Effector memory CD4-positive, alpha-beta T cell (primary cell): ENCODE measurements at regions not wholly inside any gene's neighbourhood (a gene's known extent, or its start where the extent isn't known, plus 50 kb on each side); places are given as distances from the start of the nearest gene placed in this dataset.

Experiments
- DNase-seq, 3 donors: peaks; one replicate each; pipeline ENCODE4 v3.0.0-alpha.2; 2020
- H3K27ac ChIP-seq: 2 replicates; pipeline ENCODE4 v1.7.0; 2013; ENCODE audit warnings: mild to moderate bottlenecking, low read length, moderate library complexity; ENCODE audit not compliant: insufficient read depth, poor library complexity, severe bottlenecking
- H3K27me3 ChIP-seq: replicated peaks from 2 replicates; pipeline ENCODE4 v1.7.0; 2013; ENCODE audit warnings: mild to moderate bottlenecking, low read length; ENCODE audit not compliant: insufficient read depth, control insufficient read depth, poor library complexity, severe bottlenecking
- H3K36me3 ChIP-seq: 2 replicates; pipeline ENCODE4 v1.7.0; 2013; ENCODE audit warnings: mild to moderate bottlenecking, low read length, moderate library complexity; ENCODE audit not compliant: control insufficient read depth, insufficient read depth
- H3K4me1 ChIP-seq: 2 replicates; pipeline ENCODE4 v1.7.0; 2013; ENCODE audit warnings: low read length, mild to moderate bottlenecking; ENCODE audit not compliant: control insufficient read depth, insufficient read depth, poor library complexity, severe bottlenecking
- H3K4me3 ChIP-seq: 2 replicates; pipeline ENCODE4 v1.7.0; 2013; ENCODE audit warnings: low read length, low read depth, mild to moderate bottlenecking; ENCODE audit not compliant: insufficient read depth, poor library complexity, severe bottlenecking
- H3K9me3 ChIP-seq: 2 replicates; pipeline ENCODE4 v1.7.0; 2013; ENCODE audit warnings: mild to moderate bottlenecking, low read length, moderate library complexity; ENCODE audit not compliant: control insufficient read depth

GRCh38 chr2:2681085-2681484 is 350.0 kb upstream of the MYT1L start:
- no peaks in the 10 kb centered on the region for H3K27me3 ChIP-seq

GRCh38 chr2:2674831-2675230 is 343.8 kb upstream of the MYT1L start:
- Histone ChIP-seq H3K27ac (no peak overlapping the region), H3K27me3 (no peaks in the 10 kb centered on the region), H3K4me3 (no peak overlapping the region), H3K9me3 (no peaks in the 10 kb centered on the region), H3K4me1 (no peaks in the 10 kb centered on the region), H3K36me3 (no peaks in the 10 kb centered on the region)
- no peak for DNase-seq

More at GRCh38 chr2:2681085-2681484, 350.0 kb upstream of the MYT1L start:
- H3K36me3 ChIP-seq, result no peaks in the 10 kb centered on the region
- H3K4me3 ChIP-seq, result no peak overlapping the region
- no peaks in the 10 kb centered on the region for H3K4me1 ChIP-seq
- no peaks in the 10 kb centered on the region for H3K9me3 ChIP-seq
- no peak overlapping the region for H3K27ac ChIP-seq
- DNase-seq, result no peak

- H3K36me3 ChIP-seq, result no peaks in the 10 kb centered on the region
- H3K4me1 ChIP-seq, result no peaks in the 10 kb centered on the region
- no peak overlapping the region for H3K4me3 ChIP-seq
- no peaks in the 10 kb centered on the region for H3K9me3 ChIP-seq
- no peak for DNase-seq
- no peak overlapping the region for H3K27ac ChIP-seq
- H3K27me3 ChIP-seq, result no peaks in the 10 kb centered on the region
These were observed 342.3 kb upstream of the MYT1L start for GRCh38 chr2:2673406-2673805.

GRCh38 chr2:2672249-2672648 is 341.2 kb upstream of the MYT1L start:
- no peaks in the 10 kb centered on the region for H3K9me3 ChIP-seq
- no peak overlapping the region for H3K27ac ChIP-seq
- H3K4me1 ChIP-seq, result no peaks in the 10 kb centered on the region
- H3K36me3 ChIP-seq, result no peaks in the 10 kb centered on the region
- no peak overlapping the region for H3K4me3 ChIP-seq
- H3K27me3 ChIP-seq, result no peaks in the 10 kb centered on the region
- no peak for DNase-seq

- no peak for DNase-seq
- Histone ChIP-seq H3K9me3 (no peaks in the 10 kb centered on the region), H3K4me1 (no peaks in the 10 kb centered on the region), H3K36me3 (no peaks in the 10 kb centered on the region), H3K27ac (no peak overlapping the region), H3K27me3 (no peaks in the 10 kb centered on the region), H3K4me3 (no peak overlapping the region)
These were observed 340.8 kb upstream of the MYT1L start for GRCh38 chr2:2671826-2672225.

GRCh38 chr2:2669316-2669715 is 338.2 kb upstream of the MYT1L start:
- Histone ChIP-seq H3K36me3 (no peaks in the 10 kb centered on the region), H3K27ac (no peak overlapping the region), H3K4me1 (no peaks in the 10 kb centered on the region), H3K4me3 (no peak overlapping the region), H3K27me3 (no peaks in the 10 kb centered on the region), H3K9me3 (no peaks in the 10 kb centered on the region)
- no peak for DNase-seq

- Histone ChIP-seq H3K36me3 (no peaks in the 10 kb centered on the region), H3K4me1 (no peaks in the 10 kb centered on the region), H3K4me3 (no peak overlapping the region), H3K27ac (no peak overlapping the region), H3K27me3 (no peaks in the 10 kb centered on the region), H3K9me3 (no peaks in the 10 kb centered on the region)
- DNase-seq, result no peak
These were observed 337.7 kb upstream of the MYT1L start for GRCh38 chr2:2668681-2669265.

- no peak overlapping the region for H3K4me3 ChIP-seq
- no peak overlapping the region for H3K27ac ChIP-seq
- DNase-seq, result no peak
- no peaks in the 10 kb centered on the region for H3K27me3 ChIP-seq
- H3K9me3 ChIP-seq, result no peaks in the 10 kb centered on the region
- H3K4me1 ChIP-seq, result no peaks in the 10 kb centered on the region
- no peaks in the 10 kb centered on the region for H3K36me3 ChIP-seq
These were observed 336.6 kb upstream of the MYT1L start for GRCh38 chr2:2667690-2668089.

GRCh38 chr2:2665834-2666133 is 334.7 kb upstream of the MYT1L start:
- no peak overlapping the region for H3K27ac ChIP-seq
- no peaks in the 10 kb centered on the region for H3K36me3 ChIP-seq
- H3K4me1 ChIP-seq, result no peaks in the 10 kb centered on the region
- H3K9me3 ChIP-seq, result no peaks in the 10 kb centered on the region
- H3K4me3 ChIP-seq, result no peak overlapping the region
- DNase-seq, result no peak
- H3K27me3 ChIP-seq, result no peaks in the 10 kb centered on the region

- no peaks in the 10 kb centered on the region for H3K27me3 ChIP-seq
- DNase-seq, result no peak
- no peak overlapping the region for H3K4me3 ChIP-seq
- no peaks in the 10 kb centered on the region for H3K9me3 ChIP-seq
- H3K27ac ChIP-seq, result no peak overlapping the region
- no peaks in the 10 kb centered on the region for H3K36me3 ChIP-seq
- H3K4me1 ChIP-seq, result no peaks in the 10 kb centered on the region
These were observed 334.1 kb upstream of the MYT1L start for GRCh38 chr2:2664989-2665833.
